SK-N-MC (cell line): ENCODE measurements at regions not wholly inside any gene's neighbourhood (a gene's known extent, or its start where the extent isn't known, plus 50 kb on each side); places are given as distances from the start of the nearest gene placed in this dataset.

Experiments
- DNase-seq: peaks from one replicate; pipeline ENCODE4 v3.0.0-alpha.2; 2011; ENCODE audit warnings: low read depth, low spot score
- H3K27ac ChIP-seq: fragments of 200-600 bp; sonication (generic); 2 replicates; pipeline ENCODE4 v1.5.1; 2016; ENCODE audit warnings: mixed run types
- H3K36me3 ChIP-seq: fragments of 200-600 bp; sonication (generic); 2 replicates; pipeline ENCODE4 v1.6.1; 2017; ENCODE audit warnings: antibody characterized with exemption, low read length, mixed read lengths; ENCODE audit not compliant: insufficient read depth
- H3K4me3 ChIP-seq: fragments of 200-600 bp; sonication (generic); 2 replicates; pipeline ENCODE4 v1.5.1; 2016
- H3K9ac ChIP-seq: fragments of 200-600 bp; sonication (generic); 2 replicates; pipeline ENCODE4 v1.8.0; 2017; ENCODE audit warnings: mixed run types, mixed read lengths; ENCODE audit not compliant: insufficient read length
- H3K9me3 ChIP-seq: fragments of 200-600 bp; sonication (generic); 2 replicates; pipeline ENCODE4 v1.6.1; 2017; ENCODE audit warnings: low read depth, mild to moderate bottlenecking, antibody characterized with exemption, low read length, moderate library complexity, mixed read lengths
- EZH2 ChIP-seq: fragments of 200-600 bp; sonication (generic); IDR thresholded peaks from one replicate; pipeline ENCODE4 v1.6.1; 2017; ENCODE audit warnings: antibody characterized with exemption
- FOXP2 ChIP-seq: optimal IDR thresholded peaks from 2 replicates; pipeline ENCODE3; 2011; ENCODE audit warnings: mild to moderate bottlenecking, moderate library complexity; ENCODE audit not compliant: insufficient read depth; ENCODE audit errors: extremely low read length, control extremely low read depth
- POLR2AphosphoS5 ChIP-seq: IDR thresholded peaks from 2 replicates; pipeline ENCODE4 v1.6.1; 2012; ENCODE audit warnings: mild to moderate bottlenecking, low read depth, low read length, borderline replicate concordance

GRCh38 chr17:10984220-10984619, 146.3 kb upstream of the PIRT start:
- no peak overlapping the region for H3K9ac ChIP-seq
- H3K27ac ChIP-seq = no peak overlapping the region
- H3K36me3 ChIP-seq = no peaks in the 10 kb centered on the region
- H3K4me3 ChIP-seq = no peak overlapping the region
- H3K9me3 ChIP-seq = no peaks in the 10 kb centered on the region
- no peak for DNase-seq
- TF ChIP-seq EZH2 = no peak
- TF ChIP-seq FOXP2 = no peak
- TF ChIP-seq POLR2AphosphoS5 = no peak

- Histone ChIP-seq H3K9ac (no peak overlapping the region), H3K4me3 (no peak overlapping the region), H3K36me3 (no peaks in the 10 kb centered on the region), H3K9me3 (no peaks in the 10 kb centered on the region), H3K27ac (no peak overlapping the region)
- DNase-seq = no peak
- TF ChIP-seq FOXP2 = no peak
- TF ChIP-seq POLR2AphosphoS5 = no peak
- no peak for TF ChIP-seq EZH2
Measured at GRCh38 chr17:10976401-10976800, 138.5 kb upstream of the PIRT start.

- DNase-seq = no peak
- no peaks in the 10 kb centered on the region for H3K9me3 ChIP-seq
- H3K4me3 ChIP-seq = no peak overlapping the region
- no peaks in the 10 kb centered on the region for H3K36me3 ChIP-seq
- H3K9ac ChIP-seq = no peak overlapping the region
- no peak for TF ChIP-seq EZH2
- no peak for TF ChIP-seq POLR2AphosphoS5
- TF ChIP-seq FOXP2 = no peak
- no peak overlapping the region for H3K27ac ChIP-seq
Measured at GRCh38 chr17:10968007-10968406, 130.1 kb upstream of the PIRT start.

GRCh38 chr17:10956821-10957220, 118.9 kb upstream of the PIRT start:
- Histone ChIP-seq H3K4me3 (no peak overlapping the region), H3K9me3 (no peaks in the 10 kb centered on the region), H3K9ac (no peak overlapping the region), H3K36me3 (no peaks in the 10 kb centered on the region), H3K27ac (no peak overlapping the region)
- TF ChIP-seq FOXP2 = no peak
- DNase-seq = no peak

- Histone ChIP-seq H3K9me3 (no peaks in the 10 kb centered on the region), H3K27ac (no peak overlapping the region), H3K36me3 (no peaks in the 10 kb centered on the region), H3K4me3 (no peak overlapping the region), H3K9ac (no peak overlapping the region)
- no peak for DNase-seq
- TF ChIP-seq POLR2AphosphoS5 (no peak), FOXP2 (no peak), EZH2 (no peak)
Measured at GRCh38 chr17:10944819-10945218, 106.9 kb upstream of the PIRT start.

- H3K27ac ChIP-seq = no peak overlapping the region
- H3K9ac ChIP-seq = no peak overlapping the region
- no peaks in the 10 kb centered on the region for H3K9me3 ChIP-seq
- TF ChIP-seq FOXP2 (no peak), POLR2AphosphoS5 (no peak), EZH2 (no peak)
- DNase-seq = no peak
- H3K4me3 ChIP-seq = no peak overlapping the region
- no peaks in the 10 kb centered on the region for H3K36me3 ChIP-seq
Measured at GRCh38 chr17:10936931-10937330, 99.0 kb upstream of the PIRT start.

- no peak overlapping the region for H3K27ac ChIP-seq
- no peak overlapping the region for H3K4me3 ChIP-seq
- TF ChIP-seq FOXP2 = no peak
- no peak for TF ChIP-seq POLR2AphosphoS5
- no peak for TF ChIP-seq EZH2
- no peaks in the 10 kb centered on the region for H3K36me3 ChIP-seq
- H3K9ac ChIP-seq = no peak overlapping the region
- no peaks in the 10 kb centered on the region for H3K9me3 ChIP-seq
- DNase-seq = no peak
Measured at GRCh38 chr17:10932938-10933337, 95.1 kb upstream of the PIRT start.

GRCh38 chr17:10931133-10931532, 93.2 kb upstream of the PIRT start:
- H3K9ac ChIP-seq = no peak overlapping the region
- no peaks in the 10 kb centered on the region for H3K9me3 ChIP-seq
- H3K27ac ChIP-seq = no peak overlapping the region
- no peaks in the 10 kb centered on the region for H3K36me3 ChIP-seq
- no peak for DNase-seq
- TF ChIP-seq EZH2 (no peak), POLR2AphosphoS5 (no peak), FOXP2 (no peak)
- H3K4me3 ChIP-seq = no peak overlapping the region

- DNase-seq = no peak
- no peaks in the 10 kb centered on the region for H3K36me3 ChIP-seq
- H3K27ac ChIP-seq = no peak overlapping the region
- H3K4me3 ChIP-seq = no peak overlapping the region
- H3K9me3 ChIP-seq = no peaks in the 10 kb centered on the region
- TF ChIP-seq FOXP2 (no peak), EZH2 (no peak), POLR2AphosphoS5 (no peak)
- H3K9ac ChIP-seq = no peak overlapping the region
Measured at GRCh38 chr17:10927712-10928111, 89.8 kb upstream of the PIRT start.
